GM18498 (cell line): ENCODE measurements at regions not wholly inside any gene's neighbourhood (a gene's known extent, or its start where the extent isn't known, plus 50 kb on each side); places are given as distances from the start of the nearest gene placed in this dataset.

ENCODE experiments used
- ATAC-seq: cut with Tn5 transposase; IDR thresholded peaks from one replicate; pipeline ENCODE4 v1.9.1; 2021; ENCODE audit warnings: mild to moderate bottlenecking, moderate library complexity; ENCODE audit not compliant: unreplicated experiment

GRCh38 chr15:93219859-93220420 is 130.9 kb upstream of the RGMA start:
- ATAC-seq, result no peak

- no peak for ATAC-seq
These were observed 128.3 kb upstream of the RGMA start for GRCh38 chr15:93217343-93217742.

DNA sequence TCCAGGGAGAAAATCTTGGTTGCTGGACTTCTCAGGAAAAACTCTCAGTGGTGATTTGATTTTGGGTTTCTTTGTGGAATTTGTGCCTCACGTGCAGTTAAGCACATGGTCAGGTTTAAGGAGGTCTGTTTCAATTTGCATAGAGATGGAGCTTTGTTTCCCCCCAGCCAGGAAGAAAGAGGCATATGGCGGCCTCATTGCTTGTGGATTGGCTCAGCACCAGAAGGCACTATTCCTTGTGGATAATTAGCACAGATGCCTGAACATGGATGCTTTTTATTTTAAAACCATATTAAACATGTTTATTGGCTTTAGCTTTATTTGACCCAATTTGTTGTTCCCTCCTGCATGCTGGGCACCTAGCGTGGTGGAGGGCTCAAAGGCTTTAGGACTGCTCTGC is 125.1 kb upstream of the RGMA start:
- ATAC-seq, result no peak

DNA sequence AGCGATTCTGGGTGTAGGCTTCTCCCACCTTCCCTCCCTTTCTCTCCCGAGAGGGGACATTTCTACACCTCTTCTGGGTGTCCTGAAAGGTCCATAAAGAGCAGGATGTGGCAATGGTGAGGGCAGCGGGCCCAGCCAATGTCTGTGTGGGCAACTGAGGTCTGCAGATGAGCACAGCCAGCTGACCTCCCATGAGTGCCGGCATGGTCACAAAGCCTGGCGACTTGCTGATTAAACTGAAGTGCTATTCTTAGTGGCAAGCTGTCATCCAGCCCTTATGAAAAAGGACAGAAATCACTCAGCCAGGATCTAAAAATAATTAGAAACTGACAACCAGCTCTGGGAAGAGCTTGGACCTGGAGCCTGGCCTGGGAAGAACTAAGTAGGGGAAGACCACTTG is 124.3 kb upstream of the RGMA start:
- ATAC-seq, result no peak

GRCh38 chr15:93212578-93212977 is 123.6 kb upstream of the RGMA start:
- no peak for ATAC-seq

- ATAC-seq, result no peak
These were observed 122.0 kb upstream of the RGMA start for GRCh38 chr15:93210995-93211394.

GRCh38 chr15:93209690-93210445 is 120.9 kb upstream of the RGMA start:
- ATAC-seq, result no peak

GRCh38 chr15:93206893-93207292 is 117.9 kb upstream of the RGMA start:
- ATAC-seq, result no peak

DNA sequence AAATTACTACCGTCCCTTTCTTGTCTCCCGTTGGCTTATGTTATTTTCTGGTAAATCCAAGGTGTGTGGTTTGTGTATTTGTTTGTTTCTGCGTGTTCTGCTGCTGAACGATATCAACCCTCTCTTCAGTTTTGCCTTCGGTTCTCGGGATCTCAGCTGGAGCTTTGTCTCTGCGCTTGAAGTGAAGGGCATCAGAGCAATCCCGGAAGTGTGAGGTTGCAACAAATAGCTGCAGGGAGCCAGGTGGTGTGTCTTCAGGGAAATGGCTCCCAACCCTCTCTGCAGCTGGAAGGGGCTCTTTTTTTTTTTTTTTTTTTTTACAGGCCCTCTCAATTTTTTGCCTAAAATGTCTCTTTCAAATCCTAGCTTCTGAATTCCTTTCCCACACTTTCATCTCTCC is 116.4 kb upstream of the RGMA start:
- no peak for ATAC-seq

DNA sequence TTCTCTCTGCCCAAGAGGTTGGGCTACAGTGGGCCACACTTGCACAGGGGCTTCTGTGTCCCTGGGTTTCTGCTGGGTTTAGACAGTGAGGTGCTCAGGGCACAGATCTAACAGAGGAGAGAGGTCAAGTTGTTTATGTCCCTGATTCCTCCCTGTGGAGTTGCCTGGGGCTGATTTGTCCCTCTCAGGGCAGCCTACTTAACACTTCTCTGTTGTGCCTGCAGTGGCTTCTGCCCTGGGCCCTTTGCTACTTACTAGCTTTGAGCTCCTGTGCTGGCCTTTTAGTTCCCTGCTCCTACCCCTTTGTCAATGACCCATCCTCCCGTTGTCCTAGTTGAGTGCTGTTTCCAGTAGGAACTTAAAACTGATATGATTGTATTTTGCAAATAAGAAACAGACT is 114.0 kb upstream of the RGMA start:
- no peak for ATAC-seq

GRCh38 chr15:93202405-93202804 is 113.4 kb upstream of the RGMA start:
- no peak for ATAC-seq

- ATAC-seq, result no peak
These were observed 112.9 kb upstream of the RGMA start for GRCh38 chr15:93201940-93202339.

DNA sequence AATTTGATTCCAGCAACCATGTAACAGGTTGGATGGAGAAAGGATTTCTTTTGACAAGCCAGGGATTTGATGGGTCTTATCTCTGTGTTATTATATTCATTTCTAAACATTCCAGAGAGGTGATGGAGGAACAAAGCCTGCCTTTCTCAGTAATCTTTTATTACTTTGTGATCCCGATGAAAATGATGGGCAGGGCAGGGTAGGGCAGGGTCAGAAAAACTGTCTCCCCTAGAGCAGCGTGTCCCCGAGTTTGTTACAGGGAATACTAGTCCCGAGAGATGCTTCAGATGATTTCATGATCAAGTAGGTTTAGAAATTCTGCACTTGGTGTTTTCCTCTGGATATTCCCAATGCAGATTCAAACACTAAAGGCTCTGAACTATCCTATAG is 111.8 kb upstream of the RGMA start:
- ATAC-seq, result no peak

- no peak for ATAC-seq
These were observed 111.2 kb upstream of the RGMA start for GRCh38 chr15:93200081-93200836.

DNA sequence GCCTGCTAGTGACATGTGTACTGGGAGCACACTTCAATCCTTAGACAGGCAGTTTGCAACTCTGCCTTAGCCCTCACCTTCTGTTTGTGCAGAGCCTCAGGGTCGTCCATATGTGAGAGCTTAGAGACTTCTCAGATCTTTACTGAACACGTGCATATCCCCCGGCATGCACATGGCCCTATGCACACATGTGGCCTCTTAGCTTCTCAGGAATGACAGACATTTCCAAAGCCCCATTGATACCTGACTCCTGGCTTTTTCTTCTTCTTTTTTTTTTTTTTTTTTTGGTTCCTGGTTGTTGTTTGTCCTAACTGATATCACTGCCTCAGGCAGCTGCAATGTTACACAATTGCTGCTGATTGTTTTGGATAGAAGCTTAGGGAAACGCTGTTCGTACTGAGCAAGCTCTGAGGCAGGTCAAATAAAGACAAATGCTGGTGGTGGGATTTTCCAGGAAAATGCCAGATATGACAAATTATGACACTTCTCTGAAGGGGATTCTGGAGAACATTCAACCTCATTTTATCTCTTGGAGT is 107.2 kb upstream of the RGMA start:
- no peak for ATAC-seq

DNA sequence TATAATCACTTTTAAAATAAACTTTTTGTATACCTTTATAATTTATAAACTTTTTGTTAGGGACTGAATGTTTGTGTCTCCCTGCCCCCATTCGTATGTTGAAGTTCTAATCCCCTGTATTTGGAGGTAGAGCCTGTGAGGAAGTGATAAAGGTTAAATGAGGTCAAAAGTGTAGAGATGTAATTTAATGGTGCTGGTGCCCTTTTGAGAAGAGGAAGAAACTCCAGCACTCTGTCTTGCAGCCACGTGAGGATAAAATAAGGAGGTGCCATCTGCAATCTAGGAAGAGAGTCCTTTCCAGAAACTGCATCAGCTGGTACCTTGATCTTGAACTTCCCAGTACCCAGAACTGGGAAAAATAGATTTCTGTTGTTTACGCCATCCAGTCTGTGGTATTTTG is 106.1 kb upstream of the RGMA start:
- ATAC-seq, result no peak

DNA sequence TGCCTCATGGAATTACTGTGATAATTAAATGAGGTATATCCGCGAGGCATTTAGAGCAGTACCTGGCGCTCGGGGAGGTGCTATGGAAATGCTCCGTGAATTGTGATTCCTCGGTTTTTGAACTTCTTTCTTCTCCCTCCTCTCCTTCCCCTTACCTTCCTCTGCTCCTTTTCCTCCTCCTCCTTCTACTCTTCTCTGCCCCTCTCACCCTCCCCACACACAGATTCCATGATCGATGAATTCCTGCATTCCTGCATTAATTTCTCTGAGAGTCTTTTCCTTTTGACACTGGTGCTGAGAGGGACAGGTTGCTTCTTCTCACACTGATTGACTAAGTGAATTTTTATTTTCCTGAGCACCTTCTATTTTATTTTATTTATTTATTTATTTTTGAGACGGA is 101.2 kb upstream of the RGMA start:
- ATAC-seq, result no peak

- no peak for ATAC-seq
These were observed 100.5 kb upstream of the RGMA start for GRCh38 chr15:93189561-93189960.

DNA sequence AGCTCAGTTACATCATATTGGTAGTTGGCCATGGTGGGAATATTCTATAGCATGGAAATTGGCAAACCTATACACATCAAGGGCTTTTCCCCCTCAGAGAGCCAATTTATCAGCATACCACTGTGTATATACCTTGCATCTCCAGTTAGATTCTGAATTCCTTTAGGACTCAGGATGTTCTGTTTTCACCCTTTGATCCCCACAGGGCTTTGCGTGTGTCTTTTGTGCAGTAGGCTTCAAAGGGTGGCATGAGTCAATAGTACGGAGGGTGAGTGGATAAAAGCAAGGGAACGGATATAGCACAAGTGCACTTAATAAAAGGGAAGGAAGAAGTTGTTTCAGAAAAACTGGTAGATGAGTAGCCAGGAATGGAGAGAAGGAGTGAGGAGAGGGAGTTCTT is 99.2 kb upstream of the RGMA start:
- no peak for ATAC-seq

- no peak for ATAC-seq
These were observed 96.8 kb upstream of the RGMA start for GRCh38 chr15:93185796-93186195.

- ATAC-seq, result no peak
These were observed 93.7 kb upstream of the RGMA start for GRCh38 chr15:93182703-93183205.

DNA sequence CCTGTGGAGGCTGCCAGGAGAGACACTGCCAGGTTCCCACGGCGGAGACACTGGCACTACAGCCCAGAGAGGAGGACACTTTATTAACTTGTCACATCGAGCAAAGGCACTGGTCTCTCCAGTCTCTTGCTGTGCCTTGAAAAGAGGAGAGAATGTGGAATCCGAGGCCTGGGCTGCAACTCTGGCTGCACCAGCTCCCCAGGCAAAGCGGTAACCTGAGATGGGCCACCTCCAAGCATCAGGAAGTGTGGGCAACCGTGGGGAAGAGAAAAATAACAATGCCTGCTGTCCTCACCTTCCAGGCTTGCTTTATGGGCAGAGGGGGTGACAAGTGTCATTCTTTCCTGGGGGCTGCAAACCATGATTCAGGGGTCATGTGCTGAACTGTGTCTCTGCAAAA is 91.6 kb upstream of the RGMA start:
- ATAC-seq, result no peak
